DND-41 (cell line): ENCODE measurements at regions not wholly inside any gene's neighbourhood (a gene's known extent, or its start where the extent isn't known, plus 50 kb on each side); places are given as distances from the start of the nearest gene placed in this dataset.

Experiments used
- CTCF ChIP-seq: IDR thresholded peaks from 2 replicates; pipeline ENCODE4 v1.5.1; 2012; ENCODE audit warnings: borderline replicate concordance, low read length, moderate library complexity, mild to moderate bottlenecking; ENCODE audit not compliant: poor library complexity, severe bottlenecking; ENCODE audit errors: extremely low read depth
- EZH2 ChIP-seq: IDR thresholded peaks from 3 replicates; pipeline ENCODE4 v1.6.1; 2012; ENCODE audit warnings: borderline replicate concordance, low read depth, mild to moderate bottlenecking, moderate library complexity, low read length, inconsistent platforms; ENCODE audit not compliant: severe bottlenecking

- TF ChIP-seq CTCF = no peak
- no peak for TF ChIP-seq EZH2
Observed at GRCh38 chr6:109305028-109305427, 77.2 kb downstream of the CD164 start.
